Uterus (tissue), 2 donors: ENCODE measurements at regions not wholly inside any gene's neighbourhood (a gene's known extent, or its start where the extent isn't known, plus 50 kb on each side); places are given as distances from the start of the nearest gene placed in this dataset.

Experiments
- CTCF ChIP-seq, 4 experiments: fragments of 200-600 bp in 2 of 4; fragments of 450-650 bp in 2 of 4; sonication (generic) in 2 of 4; IDR thresholded peaks; one replicate each; pipeline ENCODE4 v1.5.1; 2016 to 2019; ENCODE audit warnings: antibody characterized with exemption in 4 of 4, mild to moderate bottlenecking in 2 of 4, moderate library complexity in 1 of 4
- POLR2A ChIP-seq, 2 donors: fragments of 450-650 bp; IDR thresholded peaks; one replicate each; pipeline ENCODE4 v1.6.1; 2016; ENCODE audit warnings: antibody characterized with exemption in 2 of 2, mild to moderate bottlenecking in 1 of 2, moderate library complexity in 1 of 2

DNA sequence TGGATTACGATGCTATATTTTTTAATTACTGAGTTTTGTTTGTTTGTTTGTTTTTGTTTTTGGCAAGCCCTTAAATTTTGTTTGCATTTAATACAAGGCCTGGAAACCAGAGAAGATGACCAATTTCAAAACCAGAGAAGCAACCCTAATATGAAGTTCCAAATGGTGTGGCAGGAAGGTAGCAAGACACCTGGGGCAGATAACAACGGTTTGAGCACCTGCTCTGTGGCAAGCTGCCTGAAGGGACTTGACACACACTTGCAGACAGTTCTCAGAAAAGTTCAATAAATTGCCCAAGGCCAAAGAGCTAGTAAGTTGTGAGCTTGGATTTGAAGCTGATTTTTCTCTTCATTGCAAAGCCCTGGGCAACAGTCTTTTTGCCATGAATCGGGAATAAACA lies 151.2 kb upstream of the UBE2E1 start:
- TF ChIP-seq POLR2A (IDR thresholded peaks at IDR 0.05): no peak
- no peak for TF ChIP-seq CTCF (IDR thresholded peaks at IDR 0.05)
